Upper lobe of right lung (tissue), 1 donor: ENCODE measurements at regions not wholly inside any gene's neighbourhood (a gene's known extent, or its start where the extent isn't known, plus 50 kb on each side); places are given as distances from the start of the nearest gene placed in this dataset.

Experiments used
- ATAC-seq: fragments of 200-7000 bp; cut with Tn5 transposase; one replicate; pipeline ENCODE4 v1.9.1; 2020; ENCODE audit warnings: mild to moderate bottlenecking, moderate library complexity
- DNase-seq: peaks from one replicate; pipeline ENCODE4 v3.0.0-alpha.2; 2020
- H3K27ac ChIP-seq: fragments of 200-600 bp; one replicate; pipeline ENCODE4 v1.8.0; 2022
- H3K27me3 ChIP-seq: fragments of 200-600 bp; one replicate; pipeline ENCODE4 v1.8.0; 2022; ENCODE audit warnings: mild to moderate bottlenecking
- H3K36me3 ChIP-seq: fragments of 200-600 bp; one replicate; pipeline ENCODE4 v1.8.0; 2022
- H3K4me1 ChIP-seq: fragments of 200-600 bp; one replicate; pipeline ENCODE4 v1.8.0; 2022
- H3K4me3 ChIP-seq: fragments of 200-600 bp; one replicate; pipeline ENCODE4 v1.8.0; 2022; ENCODE audit warnings: mild to moderate bottlenecking
- H3K9me3 ChIP-seq: fragments of 200-600 bp; one replicate; pipeline ENCODE4 v1.8.0; 2022
- intact Hi-C: fragments of 100-400 bp; cut with DNase I; formaldehyde crosslinking; loops from one replicate; pipeline ENCODE4 v1.11.0; 2022
- TF ChIP-seq, protein P1 (sequence below): fragments of 200-600 bp; IDR thresholded peaks from one replicate; pipeline ENCODE4 v1.8.0; 2022; ENCODE audit warnings: antibody characterized with exemption
- donor health status: DM: no; HTN: yes; CAD: no; lungs with severe emphysema.

DNA sequence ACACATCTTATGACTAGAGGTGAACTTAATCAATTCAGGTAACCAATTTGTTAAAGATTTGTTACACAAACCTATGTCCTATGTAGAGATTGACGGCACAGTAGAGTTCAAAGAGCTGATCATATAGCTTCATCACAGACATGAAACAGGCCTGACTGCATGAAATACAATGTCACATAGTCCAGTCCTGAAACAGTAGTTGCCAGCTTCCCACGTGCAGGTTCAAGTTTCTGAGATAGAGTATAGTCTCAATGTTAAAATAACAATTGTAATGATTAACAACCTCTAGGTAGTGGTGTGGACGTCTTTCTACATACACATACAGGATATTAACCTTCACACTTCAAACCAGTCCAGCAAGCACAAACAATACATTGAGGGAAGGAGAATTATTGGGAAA lies 640.7 kb upstream of the SOX9 start:
- Histone ChIP-seq H3K27ac (no peak overlapping the region), H3K36me3 (no peaks in the 10 kb centered on the region), H3K4me3 (no peak overlapping the region), H3K4me1 (no peaks in the 10 kb centered on the region), H3K27me3 (no peaks in the 10 kb centered on the region), H3K9me3 (no peaks in the 10 kb centered on the region)
- DNase-seq (no peak), ATAC-seq (no peak)
- intact Hi-C loops, result no loop called here
- TF ChIP-seq, protein P1, sequence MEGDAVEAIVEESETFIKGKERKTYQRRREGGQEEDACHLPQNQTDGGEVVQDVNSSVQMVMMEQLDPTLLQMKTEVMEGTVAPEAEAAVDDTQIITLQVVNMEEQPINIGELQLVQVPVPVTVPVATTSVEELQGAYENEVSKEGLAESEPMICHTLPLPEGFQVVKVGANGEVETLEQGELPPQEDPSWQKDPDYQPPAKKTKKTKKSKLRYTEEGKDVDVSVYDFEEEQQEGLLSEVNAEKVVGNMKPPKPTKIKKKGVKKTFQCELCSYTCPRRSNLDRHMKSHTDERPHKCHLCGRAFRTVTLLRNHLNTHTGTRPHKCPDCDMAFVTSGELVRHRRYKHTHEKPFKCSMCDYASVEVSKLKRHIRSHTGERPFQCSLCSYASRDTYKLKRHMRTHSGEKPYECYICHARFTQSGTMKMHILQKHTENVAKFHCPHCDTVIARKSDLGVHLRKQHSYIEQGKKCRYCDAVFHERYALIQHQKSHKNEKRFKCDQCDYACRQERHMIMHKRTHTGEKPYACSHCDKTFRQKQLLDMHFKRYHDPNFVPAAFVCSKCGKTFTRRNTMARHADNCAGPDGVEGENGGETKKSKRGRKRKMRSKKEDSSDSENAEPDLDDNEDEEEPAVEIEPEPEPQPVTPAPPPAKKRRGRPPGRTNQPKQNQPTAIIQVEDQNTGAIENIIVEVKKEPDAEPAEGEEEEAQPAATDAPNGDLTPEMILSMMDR, result no peak

DNA sequence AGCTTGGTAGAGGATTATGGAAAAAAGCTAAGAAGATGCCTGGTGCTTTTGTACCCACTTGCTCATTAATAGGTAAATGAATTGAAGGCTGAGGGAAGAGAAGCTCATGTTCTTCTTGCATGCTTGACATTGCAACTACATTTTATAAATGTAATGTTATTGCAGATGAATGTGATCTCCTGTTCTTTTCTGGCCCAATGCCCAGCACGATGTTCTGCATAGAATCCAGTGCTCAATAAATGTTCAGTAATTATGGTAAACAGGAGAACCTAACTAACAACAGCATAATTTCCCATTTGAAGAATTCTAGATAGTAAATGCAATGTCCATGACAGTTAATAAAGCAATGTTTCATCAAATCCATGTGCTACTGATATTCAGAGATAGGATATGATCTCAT lies 638.2 kb upstream of the SOX9 start:
- Histone ChIP-seq H3K4me3 (no peak overlapping the region), H3K4me1 (no peaks in the 10 kb centered on the region), H3K27ac (no peak overlapping the region), H3K36me3 (no peaks in the 10 kb centered on the region), H3K9me3 (no peaks in the 10 kb centered on the region), H3K27me3 (no peaks in the 10 kb centered on the region)
- TF ChIP-seq, protein P1, result no peak
- ATAC-seq (no peak), DNase-seq (no peak)
- intact Hi-C loops, result no loop called here

DNA sequence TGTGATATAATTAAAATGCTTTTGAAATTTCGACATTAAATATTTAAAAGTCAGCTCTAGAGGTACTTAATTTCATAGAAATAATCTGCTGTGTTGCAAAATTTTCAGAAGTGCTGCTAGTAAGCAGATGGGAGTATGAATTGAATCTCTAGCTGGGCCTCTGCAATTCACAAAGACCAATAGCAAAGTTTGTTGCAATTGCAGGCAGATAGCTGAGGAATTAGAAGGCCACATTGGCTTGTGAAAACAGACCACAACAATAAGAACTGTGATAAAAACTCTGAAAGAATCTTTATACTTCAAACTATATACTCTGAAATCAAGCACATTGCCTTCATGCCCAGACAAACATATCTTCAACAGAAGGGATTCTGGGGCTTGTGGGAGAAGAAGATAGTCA lies 636.3 kb upstream of the SOX9 start:
- ATAC-seq (no peak), DNase-seq (no peak)
- Histone ChIP-seq H3K4me3 (no peak overlapping the region), H3K4me1 (no peaks in the 10 kb centered on the region), H3K36me3 (no peaks in the 10 kb centered on the region), H3K27ac (no peak overlapping the region), H3K9me3 (no peaks in the 10 kb centered on the region), H3K27me3 (no peaks in the 10 kb centered on the region)
- intact Hi-C loops, result no loop called here
- TF ChIP-seq, protein P1, result no peak

DNA sequence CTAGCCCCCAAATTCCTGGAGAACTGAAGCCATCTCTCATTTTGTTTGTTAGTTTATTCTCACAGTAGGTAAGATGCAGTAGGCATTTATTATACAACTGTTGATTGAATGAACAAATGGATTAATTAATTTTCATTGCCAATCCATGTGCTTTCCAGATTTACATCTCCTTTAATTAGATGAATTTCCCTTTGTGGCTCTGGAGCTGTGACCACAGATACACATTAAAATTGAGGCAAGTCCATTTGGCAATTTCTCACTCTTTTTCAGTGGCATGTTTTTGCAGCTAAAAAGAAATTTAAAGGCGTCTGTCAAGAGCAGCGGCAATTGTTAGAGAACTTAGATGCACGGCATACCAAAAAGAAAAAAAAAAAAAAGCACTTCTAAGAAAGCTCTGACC lies 635.4 kb upstream of the SOX9 start:
- Histone ChIP-seq H3K4me1 (no peaks in the 10 kb centered on the region), H3K36me3 (no peaks in the 10 kb centered on the region), H3K27ac (no peak overlapping the region), H3K9me3 (no peaks in the 10 kb centered on the region), H3K27me3 (no peaks in the 10 kb centered on the region), H3K4me3 (no peak overlapping the region)
- DNase-seq (no peak), ATAC-seq (no peak)
- TF ChIP-seq, protein P1, result no peak
- intact Hi-C loops, result no loop called here

DNA sequence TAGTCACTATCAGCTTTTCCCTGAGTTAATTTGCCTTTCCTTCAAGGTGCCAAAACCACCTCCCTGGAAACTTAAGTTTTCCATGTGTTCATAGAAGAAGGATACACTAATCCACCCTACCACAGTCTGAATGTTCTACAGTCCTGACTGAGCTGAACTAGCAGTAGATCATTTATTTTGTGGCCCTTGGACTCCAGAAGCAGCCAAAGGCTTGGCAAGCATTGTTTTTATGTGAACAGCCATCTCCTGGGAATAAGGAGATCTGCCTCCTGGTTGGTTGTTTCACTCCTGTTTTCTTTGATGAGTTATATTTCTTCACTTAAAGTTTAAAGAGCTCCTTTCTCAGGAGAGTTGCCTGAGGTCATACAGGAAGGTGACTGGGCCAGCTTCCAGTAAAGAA lies 634.6 kb upstream of the SOX9 start:
- Histone ChIP-seq H3K4me1 (no peaks in the 10 kb centered on the region), H3K4me3 (no peak overlapping the region), H3K36me3 (no peaks in the 10 kb centered on the region), H3K27me3 (no peaks in the 10 kb centered on the region), H3K9me3 (no peaks in the 10 kb centered on the region), H3K27ac (no peak overlapping the region)
- intact Hi-C loops, result no loop called here
- DNase-seq, result no peak
- TF ChIP-seq, protein P1, result no peak
- no peak for ATAC-seq

DNA sequence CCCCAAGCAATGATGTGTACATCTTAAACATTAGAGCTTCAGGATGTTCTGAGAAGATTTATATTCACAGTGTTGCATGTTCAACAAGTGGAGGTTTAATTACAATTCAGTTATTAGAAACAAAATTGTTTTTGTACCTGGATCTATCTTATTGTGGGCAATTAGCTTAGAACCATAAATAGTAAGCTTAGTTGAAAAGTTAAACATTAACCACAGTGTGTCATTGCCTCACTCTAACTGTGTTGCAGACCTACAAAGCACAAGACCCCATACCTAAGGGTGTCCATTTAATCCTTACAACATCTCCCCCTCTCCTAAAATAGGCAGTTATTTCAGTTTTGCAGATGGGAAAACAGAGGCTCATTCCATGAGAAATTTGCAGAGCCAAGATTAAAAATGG lies 632.0 kb upstream of the SOX9 start:
- H3K4me1 ChIP-seq, result no peaks in the 10 kb centered on the region
- H3K9me3 ChIP-seq, result no peaks in the 10 kb centered on the region
- intact Hi-C loops, result no loop called here
- TF ChIP-seq, protein P1, result no peak
- H3K27me3 ChIP-seq, result no peaks in the 10 kb centered on the region
- ATAC-seq (no peak), DNase-seq (no peak)
- H3K4me3 ChIP-seq, result no peak overlapping the region
- no peaks in the 10 kb centered on the region for H3K36me3 ChIP-seq
- no peak overlapping the region for H3K27ac ChIP-seq
